Chondrocyte (in vitro differentiated cells): ENCODE measurements at regions not wholly inside any gene's neighbourhood (a gene's known extent, or its start where the extent isn't known, plus 50 kb on each side); places are given as distances from the start of the nearest gene placed in this dataset.

ENCODE experiments used
- DNase-seq: peaks from one replicate; pipeline ENCODE4 v3.0.0; 2021; ENCODE audit warnings: mixed read lengths, low spot score
- H3K27ac Mint-ChIP-seq: one replicate; pipeline ENCODE4 v1.8.0; 2021; ENCODE audit warnings: mild to moderate bottlenecking, moderate library complexity, mixed read lengths; ENCODE audit not compliant: unreplicated experiment
- H3K27me3 Mint-ChIP-seq: 2 replicates; pipeline ENCODE4 v1.8.0; 2021; ENCODE audit warnings: low read depth, mixed read lengths
- H3K36me3 Mint-ChIP-seq: 2 replicates; pipeline ENCODE4 v1.8.0; 2021; ENCODE audit warnings: low read depth, mixed read lengths
- H3K4me1 Mint-ChIP-seq: 2 replicates; pipeline ENCODE4 v1.8.0; 2021; ENCODE audit warnings: low read depth, mild to moderate bottlenecking, mixed read lengths
- H3K4me3 Mint-ChIP-seq: one replicate; pipeline ENCODE4 v1.8.0; 2021; ENCODE audit warnings: mild to moderate bottlenecking, moderate library complexity, mixed read lengths; ENCODE audit not compliant: unreplicated experiment
- H3K9me3 Mint-ChIP-seq: 2 replicates; pipeline ENCODE4 v1.8.0; 2021; ENCODE audit warnings: low read depth, mixed read lengths
- TF ChIP-seq, protein P1 (sequence below): fragments of 200-600 bp; sonication (generic); IDR thresholded peaks from 2 replicates; pipeline ENCODE4 v1.5.0; 2021; ENCODE audit warnings: antibody characterized with exemption, mild to moderate bottlenecking, moderate library complexity

DNA sequence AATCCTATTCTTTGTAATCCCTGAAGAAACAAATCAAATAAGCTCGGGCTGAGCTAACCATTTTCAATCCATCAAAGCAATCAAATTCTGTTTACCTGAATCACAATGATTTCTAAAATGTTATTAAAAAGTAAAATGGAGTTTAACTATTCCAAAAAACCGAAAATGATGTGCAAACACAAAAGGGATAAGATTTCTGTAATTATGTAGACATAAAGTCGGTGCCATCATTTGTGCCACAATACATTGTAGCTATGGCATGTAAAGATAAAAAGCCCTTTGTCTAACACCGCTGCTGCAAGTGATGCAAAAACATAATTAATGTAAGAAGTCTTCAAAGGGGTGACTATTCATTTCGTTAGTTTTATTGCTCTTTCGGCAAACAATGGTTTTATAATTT lies 125.1 kb upstream of the FAM204A start:
- Mint-ChIP-seq H3K9me3 (no peaks in the 10 kb centered on the region), H3K4me3 (no peak overlapping the region), H3K4me1 (no peaks in the 10 kb centered on the region), H3K27ac (no peak overlapping the region), H3K36me3 (no peaks in the 10 kb centered on the region), H3K27me3 (peaks cover 33% of the 10 kb centered on the region)
- no peak for DNase-seq
- TF ChIP-seq, protein P1, sequence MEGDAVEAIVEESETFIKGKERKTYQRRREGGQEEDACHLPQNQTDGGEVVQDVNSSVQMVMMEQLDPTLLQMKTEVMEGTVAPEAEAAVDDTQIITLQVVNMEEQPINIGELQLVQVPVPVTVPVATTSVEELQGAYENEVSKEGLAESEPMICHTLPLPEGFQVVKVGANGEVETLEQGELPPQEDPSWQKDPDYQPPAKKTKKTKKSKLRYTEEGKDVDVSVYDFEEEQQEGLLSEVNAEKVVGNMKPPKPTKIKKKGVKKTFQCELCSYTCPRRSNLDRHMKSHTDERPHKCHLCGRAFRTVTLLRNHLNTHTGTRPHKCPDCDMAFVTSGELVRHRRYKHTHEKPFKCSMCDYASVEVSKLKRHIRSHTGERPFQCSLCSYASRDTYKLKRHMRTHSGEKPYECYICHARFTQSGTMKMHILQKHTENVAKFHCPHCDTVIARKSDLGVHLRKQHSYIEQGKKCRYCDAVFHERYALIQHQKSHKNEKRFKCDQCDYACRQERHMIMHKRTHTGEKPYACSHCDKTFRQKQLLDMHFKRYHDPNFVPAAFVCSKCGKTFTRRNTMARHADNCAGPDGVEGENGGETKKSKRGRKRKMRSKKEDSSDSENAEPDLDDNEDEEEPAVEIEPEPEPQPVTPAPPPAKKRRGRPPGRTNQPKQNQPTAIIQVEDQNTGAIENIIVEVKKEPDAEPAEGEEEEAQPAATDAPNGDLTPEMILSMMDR = no peak

DNA sequence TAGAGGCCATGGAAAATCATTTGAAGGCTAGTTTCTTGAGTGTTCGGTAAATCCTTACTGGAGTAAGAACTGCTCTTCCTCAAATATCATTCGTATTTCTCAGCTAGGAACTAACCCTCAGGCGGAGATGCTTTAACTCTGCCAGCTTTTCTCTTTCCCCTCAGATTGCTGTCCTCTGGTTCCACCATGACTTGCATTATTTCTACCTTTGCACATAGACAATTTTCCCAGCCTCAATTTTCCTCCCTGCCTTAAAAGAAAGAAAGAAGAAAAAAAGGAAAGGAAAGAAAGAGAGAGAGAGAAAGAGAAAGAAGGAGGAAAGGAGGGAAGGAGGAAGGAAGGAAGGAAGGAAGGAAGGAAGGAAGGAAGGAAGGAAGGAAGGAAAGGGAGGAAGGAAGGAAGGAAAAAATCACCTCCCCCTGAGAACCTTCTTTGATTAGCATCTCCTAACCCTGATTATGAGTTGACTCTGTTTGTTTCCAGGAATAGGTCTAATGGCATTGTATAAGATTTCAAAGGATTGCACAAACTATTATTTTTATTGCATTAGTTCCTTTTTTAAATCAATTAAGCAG lies 123.3 kb upstream of the FAM204A start:
- Mint-ChIP-seq H3K9me3 (no peaks in the 10 kb centered on the region), H3K4me3 (no peak overlapping the region), H3K27ac (no peak overlapping the region), H3K27me3 (peaks cover 39% of the 10 kb centered on the region), H3K4me1 (no peaks in the 10 kb centered on the region), H3K36me3 (no peaks in the 10 kb centered on the region)
- no peak for DNase-seq
- TF ChIP-seq, protein P1 = no peak

DNA sequence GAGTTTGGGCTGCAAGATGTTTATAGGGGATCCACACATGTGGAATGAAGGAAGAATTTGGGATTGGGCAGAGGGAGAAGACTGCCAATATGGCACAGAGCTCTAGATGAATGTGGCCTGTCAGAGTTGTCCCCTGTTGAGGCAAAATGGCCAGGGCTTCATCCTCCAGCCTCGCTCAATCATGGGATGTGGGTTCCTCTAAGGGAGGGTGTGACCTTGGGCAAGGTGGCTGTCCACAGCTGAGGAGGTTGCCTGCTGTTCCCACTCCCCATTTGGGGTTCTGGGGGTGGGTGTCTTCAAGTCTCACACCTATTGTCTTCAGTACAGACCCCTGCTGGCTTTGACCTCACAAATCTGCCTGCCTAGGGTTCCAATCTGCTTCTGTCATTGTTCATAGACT lies 121.6 kb upstream of the FAM204A start:
- no peak overlapping the region for H3K4me3 Mint-ChIP-seq
- H3K36me3 Mint-ChIP-seq = no peaks in the 10 kb centered on the region
- H3K27me3 Mint-ChIP-seq = peaks cover 42% of the 10 kb centered on the region
- H3K9me3 Mint-ChIP-seq = no peaks in the 10 kb centered on the region
- H3K27ac Mint-ChIP-seq = no peak overlapping the region
- DNase-seq = no peak
- TF ChIP-seq, protein P1 = no peak
- H3K4me1 Mint-ChIP-seq = peaks cover 4% of the 10 kb centered on the region

DNA sequence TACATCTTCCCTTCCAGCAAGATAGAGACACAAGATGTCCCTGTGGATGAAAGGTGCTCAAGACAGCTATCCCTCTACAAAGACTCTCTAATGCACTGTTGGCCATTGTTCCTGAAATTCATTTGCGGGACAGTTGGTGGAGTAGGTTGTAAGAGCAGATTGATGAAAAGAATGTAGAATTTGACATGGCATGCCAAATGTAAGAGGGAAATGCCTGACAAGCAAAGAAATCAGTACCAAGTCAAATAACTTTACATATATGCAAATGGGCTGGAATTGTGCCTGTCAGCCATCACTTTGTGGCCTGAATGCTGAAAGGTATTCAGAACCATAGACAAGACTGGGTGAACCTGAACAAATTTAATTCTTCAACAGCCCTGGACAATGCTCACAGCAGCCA lies 120.3 kb upstream of the FAM204A start:
- Mint-ChIP-seq H3K27me3 (peaks cover 31% of the 10 kb centered on the region), H3K4me1 (peaks cover 4% of the 10 kb centered on the region), H3K36me3 (no peaks in the 10 kb centered on the region), H3K27ac (no peak overlapping the region), H3K9me3 (no peaks in the 10 kb centered on the region), H3K4me3 (no peak overlapping the region)
- TF ChIP-seq, protein P1 = no peak
- DNase-seq = no peak

DNA sequence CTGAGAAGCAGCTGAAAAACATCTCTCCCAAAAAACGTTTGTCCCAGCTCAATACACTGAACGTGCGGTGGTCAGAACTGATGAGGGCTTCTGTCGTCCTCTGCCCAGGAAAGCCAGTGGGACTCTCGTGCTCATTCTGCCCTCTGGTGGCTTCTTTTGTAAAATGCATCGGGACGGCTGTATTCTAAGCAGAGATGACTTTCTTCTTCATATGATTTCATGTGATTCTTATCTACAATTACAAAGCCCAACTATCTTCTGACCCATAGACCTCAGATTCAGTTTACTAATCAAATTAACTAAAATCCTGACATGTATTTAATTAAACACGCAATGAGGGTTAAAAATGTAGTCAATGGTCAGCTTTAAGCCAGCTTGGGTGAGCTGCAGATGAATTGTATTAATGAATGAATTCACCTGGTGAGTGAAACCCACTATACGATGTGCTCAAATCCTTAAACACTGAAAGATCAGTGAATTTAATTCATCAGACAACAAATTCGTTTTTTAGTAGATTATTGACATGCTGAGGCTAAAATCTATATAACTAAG lies 117.6 kb upstream of the FAM204A start:
- Mint-ChIP-seq H3K27ac (no peak overlapping the region), H3K4me3 (no peak overlapping the region), H3K36me3 (no peaks in the 10 kb centered on the region), H3K4me1 (peaks cover 4% of the 10 kb centered on the region), H3K27me3 (peaks cover 24% of the 10 kb centered on the region), H3K9me3 (no peaks in the 10 kb centered on the region)
- no peak for DNase-seq
- TF ChIP-seq, protein P1 = peak; percentile 88
